CD4-positive, alpha-beta T cell (primary cell): ENCODE measurements at regions not wholly inside any gene's neighbourhood (a gene's known extent, or its start where the extent isn't known, plus 50 kb on each side); places are given as distances from the start of the nearest gene placed in this dataset.

Experiments
- ATAC-seq: fragments of 200-7000 bp; cut with Tn5 transposase; one replicate; pipeline ENCODE4 v1.10.0; 2022; ENCODE audit warnings: mild to moderate bottlenecking; ENCODE audit not compliant: poor library complexity
- CTCF ChIA-PET: fragments of 350-600 bp; sonication (Branson Sonifier 250); formaldehyde crosslinking; loops from one replicate; lab custom pipeline; 2021; ENCODE audit warnings: antibody characterized with exemption, inconsistent platforms; lab: Charles Lee
- POLR2A ChIA-PET: fragments of 350-600 bp; sonication (Branson Sonifier 250); formaldehyde crosslinking; loops from one replicate; lab custom pipeline; 2021; ENCODE audit warnings: antibody characterized with exemption, inconsistent platforms; lab: Charles Lee
- DNase-seq, 14 experiments: peaks; one replicate each; pipeline ENCODE4 v3.0.0-alpha.2; 2013 to 2020; ENCODE audit warnings: mixed read lengths in 2 of 14
- H3K27ac ChIP-seq, 2 donors: one replicate each; pipeline versions ENCODE4 v1.5.1 to v1.7.0; 2013; ENCODE audit warnings: low read length in 2 of 2, low read depth in 1 of 2, mild to moderate bottlenecking in 1 of 2
- H3K27me3 ChIP-seq, 2 experiments: 1 replicate in 1 of 2; 2 replicates in 1 of 2; pipeline versions ENCODE4 v1.6.1 to v1.7.0; 2013; ENCODE audit warnings: low read length in 2 of 2, control low read depth in 1 of 2, mild to moderate bottlenecking in 1 of 2, moderate library complexity in 1 of 2; ENCODE audit not compliant: insufficient read depth in 2 of 2, control insufficient read depth in 1 of 2
- H3K36me3 ChIP-seq: one replicate; pipeline ENCODE4 v1.6.1; 2013; ENCODE audit warnings: low read length, control low read depth; ENCODE audit not compliant: insufficient read depth
- H3K4me1 ChIP-seq: one replicate; pipeline ENCODE4 v1.6.1; 2013; ENCODE audit warnings: low read length, control low read depth; ENCODE audit not compliant: insufficient read depth
- H3K4me3 ChIP-seq: one replicate; pipeline ENCODE4 v1.5.1; 2013; ENCODE audit warnings: mild to moderate bottlenecking, low read length, moderate library complexity
- H3K9me3 ChIP-seq, 2 experiments: 1 replicate in 1 of 2; 2 replicates in 1 of 2; pipeline versions ENCODE4 v1.6.1 to v1.7.0; 2013; ENCODE audit warnings: low read length in 2 of 2, mild to moderate bottlenecking in 2 of 2, control low read depth in 1 of 2, moderate library complexity in 1 of 2; ENCODE audit not compliant: control insufficient read depth in 1 of 2, insufficient read depth in 1 of 2
- H3K27ac Mint-ChIP-seq: one replicate; pipeline ENCODE4 v1.8.0; 2020; ENCODE audit warnings: mixed read lengths
- H3K27me3 Mint-ChIP-seq: one replicate; pipeline ENCODE4 v1.8.0; 2021; ENCODE audit warnings: mixed read lengths
- H3K36me3 Mint-ChIP-seq: one replicate; pipeline ENCODE4 v1.8.0; 2021; ENCODE audit warnings: low read depth, mixed read lengths
- H3K4me1 Mint-ChIP-seq: one replicate; pipeline ENCODE4 v1.8.0; 2021; ENCODE audit warnings: low read depth, mixed read lengths
- H3K4me3 Mint-ChIP-seq: one replicate; pipeline ENCODE4 v1.8.0; 2020; ENCODE audit warnings: mild to moderate bottlenecking, mixed read lengths
- H3K9me3 Mint-ChIP-seq: one replicate; pipeline ENCODE4 v1.8.0; 2020; ENCODE audit warnings: mixed read lengths
- intact Hi-C, 2 experiments: fragments of 100-400 bp; cut with DNase I in 1 of 2; cut with micrococcal nuclease in 1 of 2; formaldehyde crosslinking; loops; one replicate each; pipeline versions ENCODE4 v1.15.1 to v1.9.0; 2023 to 2025; cut with DNase I, micrococcal nuclease
- TF ChIP-seq, protein P1 (sequence below): fragments of 200-600 bp; IDR thresholded peaks from one replicate; pipeline ENCODE4 v1.8.0; 2022; ENCODE audit warnings: antibody characterized with exemption, mild to moderate bottlenecking

GRCh38 chr2:8320311-8321066 is 361.4 kb upstream of the ID2 start:
- Histone ChIP-seq H3K27me3 (no peaks in the 10 kb centered on the region), H3K9me3 (no peaks in the 10 kb centered on the region), H3K27ac (no peak overlapping the region), H3K36me3 (no peaks in the 10 kb centered on the region), H3K4me1 (peaks cover 12% of the 10 kb centered on the region), H3K4me3 (no peak overlapping the region)
- no peak overlapping the region for H3K27ac Mint-ChIP-seq
- CTCF ChIA-PET = no interaction called here
- DNase-seq (no peak), ATAC-seq (no peak)
- peaks cover 15% of the 10 kb centered on the region for H3K4me1 Mint-ChIP-seq
- intact Hi-C loops = no loop called here
- H3K4me3 Mint-ChIP-seq = no peak overlapping the region
- H3K9me3 Mint-ChIP-seq = no peaks in the 10 kb centered on the region
- no peaks in the 10 kb centered on the region for H3K27me3 Mint-ChIP-seq
- POLR2A ChIA-PET = no interaction called here
- H3K36me3 Mint-ChIP-seq = no peaks in the 10 kb centered on the region
- TF ChIP-seq, protein P1, sequence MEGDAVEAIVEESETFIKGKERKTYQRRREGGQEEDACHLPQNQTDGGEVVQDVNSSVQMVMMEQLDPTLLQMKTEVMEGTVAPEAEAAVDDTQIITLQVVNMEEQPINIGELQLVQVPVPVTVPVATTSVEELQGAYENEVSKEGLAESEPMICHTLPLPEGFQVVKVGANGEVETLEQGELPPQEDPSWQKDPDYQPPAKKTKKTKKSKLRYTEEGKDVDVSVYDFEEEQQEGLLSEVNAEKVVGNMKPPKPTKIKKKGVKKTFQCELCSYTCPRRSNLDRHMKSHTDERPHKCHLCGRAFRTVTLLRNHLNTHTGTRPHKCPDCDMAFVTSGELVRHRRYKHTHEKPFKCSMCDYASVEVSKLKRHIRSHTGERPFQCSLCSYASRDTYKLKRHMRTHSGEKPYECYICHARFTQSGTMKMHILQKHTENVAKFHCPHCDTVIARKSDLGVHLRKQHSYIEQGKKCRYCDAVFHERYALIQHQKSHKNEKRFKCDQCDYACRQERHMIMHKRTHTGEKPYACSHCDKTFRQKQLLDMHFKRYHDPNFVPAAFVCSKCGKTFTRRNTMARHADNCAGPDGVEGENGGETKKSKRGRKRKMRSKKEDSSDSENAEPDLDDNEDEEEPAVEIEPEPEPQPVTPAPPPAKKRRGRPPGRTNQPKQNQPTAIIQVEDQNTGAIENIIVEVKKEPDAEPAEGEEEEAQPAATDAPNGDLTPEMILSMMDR = no peak

- Mint-ChIP-seq H3K36me3 (no peaks in the 10 kb centered on the region), H3K9me3 (no peaks in the 10 kb centered on the region), H3K4me1 (peaks cover 16% of the 10 kb centered on the region), H3K27ac (no peak overlapping the region), H3K27me3 (no peaks in the 10 kb centered on the region), H3K4me3 (no peak overlapping the region)
- H3K27ac ChIP-seq = no peak overlapping the region
- H3K27me3 ChIP-seq = no peaks in the 10 kb centered on the region
- peaks cover 13% of the 10 kb centered on the region for H3K4me1 ChIP-seq
- ATAC-seq (no peak), DNase-seq (no peak)
- TF ChIP-seq, protein P1 = no peak
- POLR2A ChIA-PET = no interaction called here
- CTCF ChIA-PET = interaction anchor here (0.7 to 1.2 kb wide), 2 partner anchors 28 to 42 kb away, joined by 3 read pairs; no protein-coding TSS in a partner anchor
- H3K4me3 ChIP-seq = no peak overlapping the region
- intact Hi-C loops = no loop called here
- no peaks in the 10 kb centered on the region for H3K36me3 ChIP-seq
- H3K9me3 ChIP-seq = no peaks in the 10 kb centered on the region
Observed at GRCh38 chr2:8322634-8323033, 359.2 kb upstream of the ID2 start.

- no peak for ATAC-seq
- Mint-ChIP-seq H3K27ac (no peak overlapping the region), H3K36me3 (no peaks in the 10 kb centered on the region), H3K4me3 (no peak overlapping the region), H3K27me3 (no peaks in the 10 kb centered on the region), H3K4me1 (peaks cover 21% of the 10 kb centered on the region), H3K9me3 (no peaks in the 10 kb centered on the region)
- Histone ChIP-seq H3K27me3 (no peaks in the 10 kb centered on the region), H3K9me3 (no peaks in the 10 kb centered on the region), H3K4me1 (peaks cover 29% of the 10 kb centered on the region), H3K4me3 (no peak overlapping the region), H3K36me3 (no peaks in the 10 kb centered on the region), H3K27ac (no peak overlapping the region)
- intact Hi-C loops = no loop called here
- ChIA-PET POLR2A (interaction anchor here (0.7 kb wide), 1 partner anchor 360 kb away, joined by 3 read pairs; no protein-coding TSS in a partner anchor), CTCF (no interaction called here)
- no peak for DNase-seq
- TF ChIP-seq, protein P1 = no peak
Observed at GRCh38 chr2:8324164-8324856, 357.5 kb upstream of the ID2 start.
